Neural progenitor cell (in vitro differentiated cells): ENCODE measurements at regions not wholly inside any gene's neighbourhood (a gene's known extent, or its start where the extent isn't known, plus 50 kb on each side); places are given as distances from the start of the nearest gene placed in this dataset.

Experiments
- CTCF ChIP-seq: fragments of 200-600 bp; sonication (generic); IDR thresholded peaks from 2 replicates; pipeline ENCODE4 v1.5.1; 2017; ENCODE audit warnings: antibody characterized with exemption, mild to moderate bottlenecking
- EZH2 ChIP-seq: fragments of 200-600 bp; sonication (generic); IDR thresholded peaks from 2 replicates; pipeline ENCODE4 v1.6.1; 2017; ENCODE audit warnings: antibody characterized with exemption, mild to moderate bottlenecking, moderate library complexity
- EZH2phosphoT487 ChIP-seq: fragments of 200-600 bp; sonication (generic); IDR thresholded peaks from 2 replicates; pipeline ENCODE4 v1.6.1; 2017; ENCODE audit warnings: antibody characterized with exemption

- TF ChIP-seq CTCF (no peak), EZH2 (no peak), EZH2phosphoT487 (no peak)
These were observed 127.7 kb upstream of the AJAP1 start for GRCh38 chr1:4526747-4527146.
